A549 (cell line): ENCODE measurements at regions not wholly inside any gene's neighbourhood (a gene's known extent, or its start where the extent isn't known, plus 50 kb on each side); places are given as distances from the start of the nearest gene placed in this dataset.

Source experiments
- ATAC-seq, 2 experiments: fragments of 200-7000 bp in 1 of 2; fragments of >200 bp in 1 of 2; cut with Nextera tagmentation in 1 of 2; cut with Tn5 transposase in 1 of 2; 3 replicates each; pipeline versions ENCODE4 v1.8.0 to v1.9.1; 2018 to 2020; ENCODE audit warnings: mild to moderate bottlenecking in 1 of 2, moderate library complexity in 1 of 2
- CTCF ChIA-PET: fragments of 300-600 bp; sonication (Branson Sonifier 250); formaldehyde crosslinking; extraction: SDS; loops from one replicate; lab custom pipeline; 2021; ENCODE audit warnings: antibody characterized with exemption, inconsistent platforms; lab: Yijun Ruan, JAX
- POLR2A ChIA-PET: fragments of 350-600 bp; formaldehyde crosslinking; extraction: SDS; loops from one replicate; lab custom pipeline; 2021; ENCODE audit warnings: antibody characterized with exemption, inconsistent platforms; lab: Yijun Ruan, JAX
- DNase-seq, 2 experiments: peaks; one replicate each; pipeline versions ENCODE4 v3.0.0 to v3.0.0-alpha.2; 2011 to 2016; ENCODE audit warnings: low read depth in 1 of 2, low spot score in 1 of 2
- FAIRE-seq: peaks from 2 replicates; lab custom pipeline; 2011; peaks lifted over from hg19 to GRCh38; lab: Jason Lieb, UNC
- H3K27ac ChIP-seq, 2 experiments: fragments of >200 bp; sonication (Bioruptor Twin); formaldehyde crosslinking; 3 replicates each; pipeline ENCODE4 v1.5.1; 2016 to 2017
- H3K4me1 ChIP-seq: fragments of >200 bp; sonication (Bioruptor Twin); formaldehyde crosslinking; 3 replicates; pipeline ENCODE4 v1.6.1; 2016
- H3K4me2 ChIP-seq: fragments of >200 bp; sonication (Bioruptor Twin); formaldehyde crosslinking; 3 replicates; pipeline ENCODE4 v1.6.1; 2016
- H3K4me3 ChIP-seq: fragments of >200 bp; sonication (Bioruptor Twin); formaldehyde crosslinking; 3 replicates; pipeline ENCODE4 v1.5.1; 2016
- H3K9me3 ChIP-seq: fragments of >200 bp; sonication (Bioruptor Twin); formaldehyde crosslinking; 3 replicates; pipeline ENCODE4 v1.6.1; 2016
- BHLHE40 ChIP-seq: IDR thresholded peaks from 2 replicates; pipeline ENCODE4 v1.6.1; 2012; ENCODE audit warnings: low read depth, low read length, inconsistent platforms
- CBX8 ChIP-seq: fragments of 200-600 bp; sonication (generic); IDR thresholded peaks from 2 replicates; pipeline ENCODE4 v1.6.1; 2016
- CEBPB ChIP-seq, 2 experiments: fragments of >200 bp in 1 of 2; sonication (Bioruptor Twin) in 1 of 2; formaldehyde crosslinking in 1 of 2; IDR thresholded peaks; 2 replicates each; pipeline ENCODE4 v1.6.1; 2012 to 2016
- CHD4 ChIP-seq: fragments of 200-600 bp; sonication (generic); IDR thresholded peaks from 2 replicates; pipeline ENCODE4 v1.6.1; 2016; ENCODE audit warnings: antibody characterized with exemption, mild to moderate bottlenecking, borderline replicate concordance
- EHF ChIP-seq: fragments of 250-450 bp; sonication (Bioruptor Pico); IDR thresholded peaks from 2 replicates; pipeline ENCODE4 v1.5.0; 2020; ENCODE audit warnings: mild to moderate bottlenecking
- EP300 ChIP-seq, 2 experiments: fragments of >200 bp; sonication (Bioruptor Twin); formaldehyde crosslinking; IDR thresholded peaks; 2 replicates in 1 of 2; 3 replicates in 1 of 2; pipeline ENCODE4 v1.6.1; 2016 to 2017
- HEYL ChIP-seq: fragments of 250-450 bp; sonication (Bioruptor Pico); IDR thresholded peaks from 2 replicates; pipeline ENCODE4 v1.8.0; 2021; ENCODE audit warnings: mild to moderate bottlenecking, moderate library complexity
- HOXB5 ChIP-seq: fragments of 250-450 bp; sonication (Bioruptor Pico); IDR thresholded peaks from 2 replicates; pipeline ENCODE4 v1.5.0; 2020; ENCODE audit warnings: mild to moderate bottlenecking, moderate library complexity
- JUN ChIP-seq, 2 experiments: fragments of >200 bp; sonication (Bioruptor Twin); formaldehyde crosslinking; IDR thresholded peaks; 2 replicates in 1 of 2; 3 replicates in 1 of 2; pipeline ENCODE4 v1.6.1; 2016 to 2017
- KDM1A ChIP-seq: fragments of 200-600 bp; sonication (generic); IDR thresholded peaks from 2 replicates; pipeline ENCODE4 v1.6.1; 2016; ENCODE audit warnings: low read depth, mild to moderate bottlenecking
- KDM5A ChIP-seq: fragments of 200-600 bp; sonication (generic); IDR thresholded peaks from 2 replicates; pipeline ENCODE4 v1.6.1; 2016; ENCODE audit warnings: antibody characterized with exemption, mild to moderate bottlenecking
- MAFK ChIP-seq: fragments of 450-650 bp; IDR thresholded peaks from 2 replicates; pipeline ENCODE4 v1.6.1; 2014; ENCODE audit not compliant: partially characterized antibody
- MYC ChIP-seq: IDR thresholded peaks from 2 replicates; pipeline ENCODE4 v1.6.1; 2012; ENCODE audit warnings: mild to moderate bottlenecking, inconsistent platforms, low read length, improper control_type of control experiment, borderline replicate concordance
- NFE2L2 ChIP-seq: fragments of 150-350 bp; conservative IDR thresholded peaks from 2 replicates; pipeline ENCODE4 v1.6.1; 2014; ENCODE audit warnings: low read length
- NPAS2 ChIP-seq: fragments of 250-450 bp; sonication (Bioruptor Pico); IDR thresholded peaks from 2 replicates; pipeline ENCODE4 v1.8.0; 2022; ENCODE audit warnings: mild to moderate bottlenecking, moderate library complexity, borderline replicate concordance
- RARB ChIP-seq: fragments of 250-450 bp; sonication (Bioruptor Pico); IDR thresholded peaks from 2 replicates; pipeline ENCODE4 v1.8.0; 2021; ENCODE audit warnings: mild to moderate bottlenecking, moderate library complexity
- RCOR1 ChIP-seq: fragments of 150-350 bp; IDR thresholded peaks from 2 replicates; pipeline ENCODE4 v1.6.1; 2014; ENCODE audit warnings: antibody characterized with exemption, low read length, low read depth
- SMC3 ChIP-seq: fragments of >200 bp; sonication (Bioruptor Twin); formaldehyde crosslinking; IDR thresholded peaks from 3 replicates; pipeline ENCODE4 v1.6.1; 2018; ENCODE audit warnings: inconsistent platforms
- SREBF2 ChIP-seq: fragments of 450-650 bp; IDR thresholded peaks from 2 replicates; pipeline ENCODE4 v1.6.1; 2014; ENCODE audit warnings: mild to moderate bottlenecking, moderate library complexity
- ZC3H11A ChIP-seq: fragments of 450-650 bp; IDR thresholded peaks from 2 replicates; pipeline ENCODE4 v1.6.1; 2014; ENCODE audit warnings: antibody characterized with exemption, mild to moderate bottlenecking
- ZFP36 ChIP-seq: fragments of 450-650 bp; IDR thresholded peaks from 2 replicates; pipeline ENCODE4 v1.6.1; 2014; ENCODE audit warnings: borderline replicate concordance; ENCODE audit not compliant: partially characterized antibody
- ZNF302 ChIP-seq: fragments of 250-450 bp; sonication (Bioruptor Pico); IDR thresholded peaks from 2 replicates; pipeline ENCODE4 v1.9.0; 2021; ENCODE audit warnings: inconsistent platforms, mild to moderate bottlenecking, moderate library complexity
- WGBS: methylation state at CpG from one replicate; pipeline ENCODE4 v1.1.6; 2017; ENCODE audit errors: missing lambda C conversion rate; 5-methylcytosine and 5-hydroxymethylcytosine counted together
- TF ChIP-seq, protein P1 (sequence below): fragments of 250-450 bp; sonication (Bioruptor Pico); IDR thresholded peaks from 2 replicates; pipeline ENCODE4 v1.5.0; 2021; ENCODE audit warnings: mild to moderate bottlenecking, moderate library complexity, borderline replicate concordance
- TF ChIP-seq, protein P2 (sequence below): fragments of 450-650 bp; IDR thresholded peaks from 2 replicates; pipeline ENCODE4 v1.6.1; 2014; ENCODE audit warnings: antibody characterized with exemption
- TF ChIP-seq, protein P3 (sequence below): fragments of >200 bp; sonication (Bioruptor Twin); formaldehyde crosslinking; IDR thresholded peaks from 2 replicates; pipeline ENCODE4 v1.6.1; 2016
- TF ChIP-seq, protein P4 (sequence below): fragments of >200 bp; sonication (Bioruptor Twin); formaldehyde crosslinking; IDR thresholded peaks from 3 replicates; pipeline ENCODE4 v1.6.1; 2016
- TF ChIP-seq, protein P5 (sequence below): fragments of 150-350 bp; IDR thresholded peaks from 2 replicates; pipeline ENCODE4 v1.6.1; 2014; ENCODE audit warnings: low read depth, mild to moderate bottlenecking, low read length

DNA sequence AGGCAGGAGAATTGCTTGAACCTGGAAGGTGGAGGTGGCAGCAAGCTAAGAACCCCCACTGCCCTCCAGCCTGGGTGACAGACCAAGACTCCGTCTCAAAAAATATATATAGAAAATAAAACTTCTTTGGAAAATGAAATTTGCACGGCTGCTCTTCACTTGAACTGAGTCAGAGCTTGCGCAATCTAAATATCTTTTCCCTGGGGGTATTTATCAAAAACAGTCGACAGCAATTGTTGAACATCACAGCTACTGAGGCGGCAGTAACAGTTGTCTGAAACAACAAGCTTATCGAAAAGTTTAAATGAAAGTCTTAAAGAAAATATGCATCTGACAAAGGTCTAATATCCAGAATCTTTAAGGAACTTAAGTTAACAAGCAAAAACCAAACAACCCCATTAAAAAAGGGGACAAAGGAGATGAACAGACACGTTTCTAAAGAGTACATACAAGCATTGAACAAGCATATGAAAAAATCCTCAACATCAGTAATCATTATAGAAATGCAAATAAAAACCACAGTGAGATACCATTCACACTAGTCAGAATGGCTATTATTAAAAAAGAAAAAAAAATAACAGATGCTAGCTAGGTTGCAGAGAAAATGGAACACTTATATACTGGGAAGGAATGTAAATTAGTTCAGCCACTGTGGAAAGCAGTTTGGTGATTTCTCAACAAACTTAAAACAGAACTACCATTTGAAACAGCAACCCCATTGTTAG lies 153.6 kb upstream of the CDH9 start:
- CTCF ChIA-PET = no interaction called here
- WGBS = 44% methylated on average over 7 of the region's 7 CpGs
- no peaks in the 10 kb centered on the region for H3K4me1 ChIP-seq
- no peak for ATAC-seq
- FAIRE-seq = no peak
- no peak overlapping the region for H3K27ac ChIP-seq
- H3K9me3 ChIP-seq = no peaks in the 10 kb centered on the region
- no peak overlapping the region for H3K4me2 ChIP-seq
- POLR2A ChIA-PET = no interaction called here
- H3K4me3 ChIP-seq = no peak overlapping the region
- no peak for DNase-seq
- TF ChIP-seq NPAS2 (no peak), KDM1A (no peak), CEBPB (IDR thresholded peaks at IDR 0.05) (peak; percentile 58 to 61; a peak in 3 of 4 replicates), MYC (no peak), CHD4 (no peak), JUN (IDR thresholded peaks at IDR 0.05) (no peak)
- TF ChIP-seq, protein P1, sequence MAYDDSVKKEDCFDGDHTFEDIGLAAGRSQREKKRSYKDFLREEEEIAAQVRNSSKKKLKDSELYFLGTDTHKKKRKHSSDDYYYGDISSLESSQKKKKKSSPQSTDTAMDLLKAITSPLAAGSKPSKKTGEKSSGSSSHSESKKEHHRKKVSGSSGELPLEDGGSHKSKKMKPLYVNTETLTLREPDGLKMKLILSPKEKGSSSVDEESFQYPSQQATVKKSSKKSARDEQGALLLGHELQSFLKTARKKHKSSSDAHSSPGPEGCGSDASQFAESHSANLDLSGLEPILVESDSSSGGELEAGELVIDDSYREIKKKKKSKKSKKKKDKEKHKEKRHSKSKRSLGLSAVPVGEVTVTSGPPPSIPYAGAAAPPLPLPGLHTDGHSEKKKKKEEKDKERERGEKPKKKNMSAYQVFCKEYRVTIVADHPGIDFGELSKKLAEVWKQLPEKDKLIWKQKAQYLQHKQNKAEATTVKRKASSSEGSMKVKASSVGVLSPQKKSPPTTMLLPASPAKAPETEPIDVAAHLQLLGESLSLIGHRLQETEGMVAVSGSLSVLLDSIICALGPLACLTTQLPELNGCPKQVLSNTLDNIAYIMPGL = no peak
- TF ChIP-seq, protein P2, sequence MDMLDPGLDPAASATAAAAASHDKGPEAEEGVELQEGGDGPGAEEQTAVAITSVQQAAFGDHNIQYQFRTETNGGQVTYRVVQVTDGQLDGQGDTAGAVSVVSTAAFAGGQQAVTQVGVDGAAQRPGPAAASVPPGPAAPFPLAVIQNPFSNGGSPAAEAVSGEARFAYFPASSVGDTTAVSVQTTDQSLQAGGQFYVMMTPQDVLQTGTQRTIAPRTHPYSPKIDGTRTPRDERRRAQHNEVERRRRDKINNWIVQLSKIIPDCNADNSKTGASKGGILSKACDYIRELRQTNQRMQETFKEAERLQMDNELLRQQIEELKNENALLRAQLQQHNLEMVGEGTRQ = no peak

DNA sequence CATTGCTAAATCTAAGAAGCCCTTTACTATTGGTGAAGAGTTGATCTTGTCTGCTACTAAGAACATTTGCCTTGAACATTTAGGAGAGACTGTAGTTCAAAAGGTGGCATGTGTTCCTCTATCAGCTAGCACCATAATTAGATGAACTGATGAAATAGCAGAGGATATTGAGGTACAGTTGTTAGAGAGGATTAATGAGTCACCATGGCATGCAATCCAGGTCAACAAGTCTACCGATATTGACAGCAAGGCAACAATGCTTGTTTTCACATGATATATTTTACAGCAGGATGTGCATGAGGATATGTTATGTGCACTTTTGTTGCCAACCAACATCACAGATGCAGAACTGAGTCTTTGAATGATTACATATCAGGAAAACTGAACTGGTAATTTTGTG lies 134.3 kb upstream of the CDH9 start:
- CTCF ChIA-PET = no interaction called here
- no peak for ATAC-seq
- TF ChIP-seq, protein P3, sequence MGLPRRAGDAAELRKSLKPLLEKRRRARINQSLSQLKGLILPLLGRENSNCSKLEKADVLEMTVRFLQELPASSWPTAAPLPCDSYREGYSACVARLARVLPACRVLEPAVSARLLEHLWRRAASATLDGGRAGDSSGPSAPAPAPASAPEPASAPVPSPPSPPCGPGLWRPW = no peak
- TF ChIP-seq CHD4 = no peak
- TF ChIP-seq ZC3H11A = no peak
- no peak for TF ChIP-seq EHF
- Histone ChIP-seq H3K9me3 (no peaks in the 10 kb centered on the region), H3K4me3 (no peak overlapping the region), H3K4me1 (no peaks in the 10 kb centered on the region), H3K4me2 (no peak overlapping the region), H3K27ac (no peak overlapping the region)
- POLR2A ChIA-PET = no interaction called here
- 41% methylated on average over 1 of the region's 1 CpG for WGBS
- FAIRE-seq = no peak
- DNase-seq = no peak

DNA sequence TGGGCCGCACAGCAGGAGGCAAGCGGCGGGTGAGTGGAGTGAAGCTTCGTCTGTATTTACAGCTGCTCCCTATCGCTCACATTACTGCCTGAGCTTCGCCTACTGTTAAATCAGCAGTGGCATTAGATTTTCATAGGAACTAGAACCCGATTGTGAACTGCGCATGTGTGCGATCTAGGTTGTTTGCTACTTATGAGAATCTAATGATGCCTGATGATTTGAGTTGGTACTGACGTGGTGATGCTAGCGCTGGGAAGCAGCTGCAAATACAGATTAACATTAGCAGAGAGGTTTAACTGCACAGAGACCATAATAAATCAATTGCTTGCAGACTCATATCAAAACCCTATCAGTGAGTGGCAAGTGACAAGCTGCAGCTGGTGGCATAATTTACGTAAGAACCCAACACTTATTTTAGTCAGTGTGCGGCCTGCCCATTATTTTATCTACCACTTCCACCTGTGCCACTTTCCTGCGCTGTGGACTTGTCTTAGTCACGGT lies 133.4 kb upstream of the CDH9 start:
- 77% methylated on average over 15 of the region's 15 CpGs for WGBS
- no peaks in the 10 kb centered on the region for H3K4me1 ChIP-seq
- no peak for TF ChIP-seq RCOR1
- TF ChIP-seq EP300 (IDR thresholded peaks at IDR 0.05) = no peak
- no peak for TF ChIP-seq CBX8
- no peak for TF ChIP-seq SREBF2
- TF ChIP-seq HOXB5 (CRISPR knock-in tag) = no peak
- no peak for TF ChIP-seq SMC3
- TF ChIP-seq RARB = no peak
- no peak for TF ChIP-seq CHD4
- TF ChIP-seq BHLHE40 = no peak
- ChIA-PET POLR2A (no interaction called here), CTCF (no interaction called here)
- DNase-seq (no peak), FAIRE-seq (no peak), ATAC-seq (no peak)
- no peak overlapping the region for H3K4me3 ChIP-seq
- no peak overlapping the region for H3K27ac ChIP-seq
- H3K9me3 ChIP-seq = no peaks in the 10 kb centered on the region
- H3K4me2 ChIP-seq = no peak overlapping the region

DNA sequence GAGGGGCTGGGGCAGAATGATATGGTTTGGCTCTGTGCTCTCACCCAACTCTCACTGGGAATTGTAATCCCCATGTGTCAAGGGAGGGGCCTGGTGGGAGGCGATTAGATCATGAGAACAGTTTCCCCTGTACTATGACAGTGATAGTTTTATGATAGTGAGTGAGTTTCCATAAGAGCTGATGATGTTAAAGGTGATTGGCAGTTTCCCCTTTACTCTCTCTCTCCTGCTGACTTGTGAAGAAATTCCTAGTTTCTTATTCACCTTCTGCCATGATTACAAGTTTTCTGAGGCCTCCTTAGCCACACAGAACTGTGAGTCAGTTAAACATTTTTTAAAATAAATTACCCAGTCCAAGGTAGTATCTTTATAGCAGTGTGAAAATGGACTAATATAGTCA lies 120.4 kb upstream of the CDH9 start:
- FAIRE-seq (no peak), ATAC-seq (no peak), DNase-seq (no peak)
- H3K4me1 ChIP-seq = no peaks in the 10 kb centered on the region
- H3K27ac ChIP-seq = no peak overlapping the region
- H3K4me3 ChIP-seq = no peak overlapping the region
- ChIA-PET POLR2A (no interaction called here), CTCF (no interaction called here)
- peaks cover 22% of the 10 kb centered on the region; the same call in 2 of the 3 replicates for H3K9me3 ChIP-seq
- 0% methylated on average over 1 of the region's 1 CpG for WGBS
- H3K4me2 ChIP-seq = no peak overlapping the region
- TF ChIP-seq ZNF302 (CRISPR knock-in tag) = no peak
- TF ChIP-seq BHLHE40 = no peak
- TF ChIP-seq CEBPB (IDR thresholded peaks at IDR 0.05) = no peak
- TF ChIP-seq, protein P4, sequence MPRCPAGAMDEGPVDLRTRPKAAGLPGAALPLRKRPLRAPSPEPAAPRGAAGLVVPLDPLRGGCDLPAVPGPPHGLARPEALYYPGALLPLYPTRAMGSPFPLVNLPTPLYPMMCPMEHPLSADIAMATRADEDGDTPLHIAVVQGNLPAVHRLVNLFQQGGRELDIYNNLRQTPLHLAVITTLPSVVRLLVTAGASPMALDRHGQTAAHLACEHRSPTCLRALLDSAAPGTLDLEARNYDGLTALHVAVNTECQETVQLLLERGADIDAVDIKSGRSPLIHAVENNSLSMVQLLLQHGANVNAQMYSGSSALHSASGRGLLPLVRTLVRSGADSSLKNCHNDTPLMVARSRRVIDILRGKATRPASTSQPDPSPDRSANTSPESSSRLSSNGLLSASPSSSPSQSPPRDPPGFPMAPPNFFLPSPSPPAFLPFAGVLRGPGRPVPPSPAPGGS = no peak
- no peak for TF ChIP-seq EP300 (IDR thresholded peaks at IDR 0.05)
- no peak for TF ChIP-seq NFE2L2
- TF ChIP-seq HEYL (CRISPR knock-in tag) = no peak
- TF ChIP-seq ZFP36 = no peak
- no peak for TF ChIP-seq MAFK
- TF ChIP-seq KDM5A = no peak
- TF ChIP-seq RCOR1 = no peak
- TF ChIP-seq, protein P5, sequence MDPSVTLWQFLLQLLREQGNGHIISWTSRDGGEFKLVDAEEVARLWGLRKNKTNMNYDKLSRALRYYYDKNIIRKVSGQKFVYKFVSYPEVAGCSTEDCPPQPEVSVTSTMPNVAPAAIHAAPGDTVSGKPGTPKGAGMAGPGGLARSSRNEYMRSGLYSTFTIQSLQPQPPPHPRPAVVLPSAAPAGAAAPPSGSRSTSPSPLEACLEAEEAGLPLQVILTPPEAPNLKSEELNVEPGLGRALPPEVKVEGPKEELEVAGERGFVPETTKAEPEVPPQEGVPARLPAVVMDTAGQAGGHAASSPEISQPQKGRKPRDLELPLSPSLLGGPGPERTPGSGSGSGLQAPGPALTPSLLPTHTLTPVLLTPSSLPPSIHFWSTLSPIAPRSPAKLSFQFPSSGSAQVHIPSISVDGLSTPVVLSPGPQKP = no peak
